HG03045 (cell line): ENCODE measurements at regions not wholly inside any gene's neighbourhood (a gene's known extent, or its start where the extent isn't known, plus 50 kb on each side); places are given as distances from the start of the nearest gene placed in this dataset.

Source experiments
- ATAC-seq: cut with Tn5 transposase; IDR thresholded peaks from one replicate; pipeline ENCODE4 v1.9.1; 2021; ENCODE audit warnings: mild to moderate bottlenecking, moderate library complexity; ENCODE audit not compliant: unreplicated experiment

DNA sequence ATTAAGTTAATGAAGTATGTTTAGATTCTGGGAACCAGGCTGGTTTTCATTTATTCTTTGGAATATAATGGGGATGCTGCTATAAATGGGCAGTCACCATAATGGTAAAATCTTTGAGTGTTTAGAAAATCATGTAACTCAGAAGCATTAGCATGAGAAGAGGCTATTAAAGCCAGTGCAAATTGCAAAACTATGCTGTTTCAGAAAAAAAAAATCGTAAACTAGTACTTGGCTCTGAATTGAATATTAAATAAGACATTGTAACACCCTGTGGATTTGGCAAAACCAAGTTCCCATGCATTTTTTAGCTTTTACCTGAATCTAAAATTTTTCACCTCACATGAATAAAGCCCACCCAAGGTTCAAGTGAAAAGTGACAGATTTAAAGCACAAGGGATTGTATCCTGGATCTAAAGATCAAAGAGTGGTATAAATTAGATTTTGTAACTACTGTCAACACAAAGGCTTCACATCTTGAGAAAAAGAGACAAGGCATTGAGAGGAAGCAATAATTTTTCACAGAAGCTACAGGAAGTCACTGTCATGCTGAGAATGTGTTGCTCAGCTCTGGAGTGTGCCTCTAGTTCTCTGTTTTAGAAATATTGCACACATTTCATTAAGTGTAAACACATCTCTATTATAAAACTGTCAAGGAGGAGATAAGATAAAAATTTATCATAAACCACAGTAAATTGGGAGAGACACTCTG is 142.2 kb downstream of the ABCA8 start:
- ATAC-seq = no peak

DNA sequence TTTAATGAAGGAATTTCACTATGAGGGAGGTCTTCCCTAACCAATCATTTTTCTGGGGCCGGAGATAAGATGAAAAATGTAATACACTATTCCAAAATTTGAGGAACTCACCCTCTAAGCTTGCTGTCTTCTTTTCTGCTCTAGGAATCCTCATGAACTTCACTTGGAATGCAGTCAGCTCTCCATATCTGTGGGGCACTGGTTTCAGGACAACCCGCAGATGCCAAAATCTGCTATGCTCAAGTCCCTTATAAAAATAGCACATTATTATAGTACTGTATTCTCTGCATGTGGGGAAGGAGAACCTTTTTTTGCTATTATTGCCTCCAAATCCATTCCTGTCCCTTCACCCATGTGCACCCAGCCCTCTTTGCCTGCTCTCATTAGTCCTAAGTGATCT is 146.0 kb downstream of the ABCA8 start:
- no peak for ATAC-seq

DNA sequence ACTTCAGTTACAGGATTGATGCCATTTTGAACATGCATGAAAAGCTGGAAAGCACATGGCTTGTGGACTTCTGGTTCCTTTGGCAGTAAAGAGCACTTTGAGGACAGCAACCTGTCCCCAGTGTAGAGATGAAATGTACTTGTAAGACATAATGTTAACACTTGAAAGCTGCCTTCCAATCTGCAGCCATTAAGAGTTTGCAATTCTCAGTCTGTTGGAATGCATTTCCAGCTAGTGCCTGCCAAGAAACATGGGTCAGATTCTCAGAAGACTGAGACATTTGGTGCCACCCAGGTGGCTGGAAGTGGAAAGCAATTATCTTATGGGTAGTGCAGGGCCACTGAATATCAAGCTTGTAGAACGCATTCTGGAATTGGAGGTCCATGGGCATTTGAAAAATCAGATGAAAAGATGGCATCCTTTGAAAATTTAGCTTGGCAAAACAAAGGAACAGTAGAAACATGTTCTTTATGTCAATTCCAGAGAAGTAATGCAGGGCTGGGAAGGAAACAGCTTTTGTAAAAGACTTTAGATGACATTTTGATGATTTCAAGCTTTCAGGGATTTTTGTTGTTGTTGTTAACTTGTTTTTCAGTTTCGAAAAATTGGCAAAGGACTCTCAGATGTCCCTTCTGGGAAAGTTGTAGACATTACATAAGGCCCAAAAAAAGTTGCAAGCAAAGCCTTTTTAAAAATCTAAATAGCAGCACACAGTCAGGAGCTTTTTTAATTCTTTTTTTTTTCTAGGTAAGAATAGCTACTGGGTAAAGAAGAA is 147.0 kb downstream of the ABCA8 start:
- no peak for ATAC-seq

DNA sequence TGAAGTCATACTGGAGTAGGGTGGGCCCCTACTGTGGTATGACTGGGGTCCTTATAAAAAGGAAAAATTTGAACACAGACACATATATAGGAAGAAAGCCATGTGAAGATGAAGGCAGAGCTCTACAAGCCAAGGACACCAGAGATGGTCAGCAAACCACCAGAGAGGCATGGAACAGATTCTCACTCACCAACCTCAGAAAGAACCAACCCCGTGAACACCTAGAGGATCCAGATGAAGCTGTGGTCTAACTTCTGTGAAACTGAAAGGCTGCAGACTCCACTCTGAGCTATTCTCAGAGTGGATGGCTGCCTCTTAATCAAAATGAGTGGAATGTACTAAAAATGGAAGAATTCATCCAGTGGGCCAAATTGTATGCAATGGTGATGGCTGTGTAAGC is 149.6 kb downstream of the ABCA8 start:
- no peak for ATAC-seq

DNA sequence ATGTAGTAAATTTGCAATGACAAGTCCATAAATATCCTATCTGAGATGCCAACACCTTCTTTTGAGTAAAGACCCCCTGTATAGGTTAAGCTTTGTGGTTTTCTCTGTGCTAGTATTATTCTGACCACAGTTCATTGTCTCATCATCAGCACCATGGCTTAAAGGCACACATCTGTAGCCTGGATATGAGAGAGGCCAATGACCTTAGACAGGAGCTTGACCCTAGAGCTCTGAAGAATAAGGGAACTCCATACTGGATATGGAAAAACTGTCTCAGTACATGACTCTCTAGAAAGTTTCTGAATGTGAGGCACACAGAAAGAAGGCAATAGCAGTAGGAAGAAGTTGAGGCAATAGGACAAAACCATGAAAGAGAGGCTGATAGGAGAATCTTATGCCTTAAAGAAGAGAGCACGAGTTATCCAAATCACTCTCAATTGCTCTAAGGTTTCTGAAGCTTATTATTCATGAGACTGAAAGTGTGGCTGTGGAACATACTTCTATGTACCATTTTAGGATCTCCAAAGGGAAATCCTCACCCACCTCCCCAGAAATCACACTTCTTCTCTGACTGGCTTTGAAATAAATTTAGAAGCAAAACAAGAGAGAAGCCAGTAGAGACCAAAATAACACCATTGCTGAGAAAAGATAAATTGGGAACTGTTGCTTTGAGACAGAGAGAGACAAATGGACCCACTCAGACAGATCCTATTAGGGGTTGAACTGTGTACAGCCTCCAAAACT is 150.2 kb downstream of the ABCA8 start:
- no peak for ATAC-seq

DNA sequence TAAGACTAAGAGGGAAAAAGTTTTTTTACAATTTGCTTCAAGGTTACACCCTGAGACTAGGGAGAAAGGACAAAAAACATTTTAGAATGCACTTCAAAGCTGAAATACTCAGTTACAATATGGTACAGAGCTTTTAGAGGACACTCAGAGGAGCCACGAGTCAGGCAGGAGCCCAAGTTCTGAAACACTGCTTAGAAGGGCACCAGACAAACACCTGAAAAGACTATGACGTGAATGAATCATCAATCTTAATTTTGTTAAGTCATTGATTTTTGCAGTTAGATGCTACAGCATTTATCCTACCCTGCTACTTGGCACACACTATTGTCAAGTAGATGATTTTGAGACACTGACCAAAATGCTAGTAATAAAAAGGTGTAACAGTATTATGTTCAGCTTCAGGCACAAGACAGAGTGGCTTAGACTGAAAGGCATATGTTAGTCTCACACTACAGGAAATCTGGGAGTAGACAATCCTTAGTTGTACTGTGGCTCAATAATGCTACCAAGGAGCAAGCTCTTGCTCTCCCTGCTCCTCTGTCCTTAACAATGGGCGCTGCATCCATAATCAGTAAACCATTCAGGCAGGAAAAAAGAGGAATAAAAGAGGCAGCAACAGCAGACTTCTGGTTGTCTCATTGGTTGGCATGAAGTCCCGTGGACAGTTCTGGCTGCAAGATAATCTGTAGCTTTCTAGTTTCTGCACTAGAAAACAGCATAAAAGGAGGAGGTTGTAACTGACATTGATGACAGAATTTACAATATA is 151.8 kb downstream of the ABCA8 start:
- no peak for ATAC-seq

DNA sequence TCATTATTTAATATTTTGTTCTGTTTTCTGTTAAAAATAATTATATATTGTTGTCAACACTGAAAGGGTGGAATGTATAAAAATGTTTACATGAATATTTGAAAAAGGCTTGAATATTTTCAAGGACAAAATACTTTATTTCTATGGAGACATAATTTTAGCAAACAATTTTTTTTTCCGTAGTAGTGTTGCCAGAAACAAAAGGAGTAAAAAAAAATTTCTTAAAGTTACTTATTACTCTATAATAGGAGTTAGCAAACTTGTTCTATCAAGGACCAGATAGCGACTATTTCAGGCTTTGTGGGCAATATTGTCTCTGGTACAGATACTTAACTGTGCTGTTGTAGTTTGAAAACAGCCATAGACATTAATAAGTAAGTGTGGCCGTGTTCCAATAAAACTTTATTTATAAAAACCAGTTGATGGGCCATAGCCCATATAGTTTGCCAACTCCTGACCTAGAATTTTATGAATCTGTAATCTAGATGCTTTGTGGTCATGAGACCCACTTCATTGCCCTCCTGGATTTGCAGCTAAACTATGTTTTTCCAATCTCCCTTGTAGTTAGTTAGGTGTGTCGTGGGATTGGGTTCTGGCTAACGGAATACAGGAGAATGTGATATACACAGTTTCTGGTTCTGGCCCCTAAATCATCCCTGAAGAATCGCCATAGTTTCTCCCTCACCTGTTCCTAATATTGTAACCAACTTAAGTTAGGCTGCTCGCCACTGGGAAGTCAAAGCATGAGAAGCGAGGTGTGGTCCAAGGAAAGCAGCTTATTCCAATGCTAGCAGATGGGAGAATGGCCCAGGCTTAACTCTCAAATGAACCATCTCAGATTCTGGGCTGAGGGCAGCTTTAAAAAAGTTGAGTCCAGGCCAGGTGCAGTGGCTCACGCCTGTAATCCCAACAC is 153.6 kb downstream of the ABCA8 start:
- no peak for ATAC-seq

DNA sequence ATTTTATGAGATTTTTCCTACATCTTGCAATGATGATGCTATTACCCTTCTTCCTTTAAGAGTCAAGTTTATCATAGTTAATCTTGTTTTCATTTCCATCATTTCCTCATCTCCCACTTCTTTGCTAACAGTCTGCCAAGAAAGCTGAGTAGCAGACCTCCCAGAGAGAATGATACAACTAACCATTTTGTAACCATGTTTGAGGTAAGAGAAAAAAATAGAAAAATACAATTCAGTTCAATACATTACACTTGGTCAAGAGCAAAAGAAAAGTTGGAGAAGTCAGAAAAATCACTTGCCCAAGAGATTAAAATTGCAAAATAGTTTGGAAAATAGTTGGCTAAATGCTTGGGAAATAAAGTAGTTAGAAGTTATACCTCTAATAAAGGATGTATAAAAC is 154.4 kb downstream of the ABCA8 start:
- ATAC-seq = no peak

DNA sequence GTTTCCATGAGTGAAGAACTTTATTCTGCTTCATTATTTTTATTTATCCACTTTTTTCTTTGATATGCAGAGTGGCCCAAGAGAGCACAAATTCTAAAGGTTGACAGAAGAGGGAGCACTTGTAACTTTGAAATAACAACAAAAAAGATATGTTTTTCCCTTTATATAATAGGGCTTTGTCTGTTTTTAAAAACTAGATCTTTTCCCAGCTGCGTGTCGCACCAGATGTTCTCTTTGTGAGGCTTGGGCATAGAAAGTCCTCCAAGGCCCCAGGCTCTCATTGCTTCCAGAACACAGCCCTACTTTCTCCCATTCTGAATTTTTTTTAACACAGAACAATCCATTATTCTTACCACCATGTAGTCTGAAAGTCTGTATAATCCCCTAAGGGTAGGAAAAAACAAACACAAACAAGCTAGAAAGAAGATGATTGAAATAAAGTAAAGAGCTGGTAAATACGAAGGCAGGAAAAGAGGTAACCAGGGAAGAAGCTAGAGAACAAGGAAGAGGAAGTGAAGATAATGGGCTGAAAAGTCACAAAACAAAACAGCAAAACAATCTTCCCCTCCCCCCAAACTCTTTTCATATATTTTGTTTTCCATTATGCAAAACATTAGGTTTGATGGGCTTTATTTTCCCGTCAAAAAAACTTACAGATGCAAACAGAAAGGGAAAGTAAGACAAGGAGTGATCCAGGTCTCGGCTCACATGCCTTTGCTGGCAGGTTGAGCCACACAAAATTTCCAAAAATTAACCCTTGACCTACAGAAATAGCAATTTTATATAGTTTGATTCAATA is 160.4 kb downstream of the ABCA8 start:
- ATAC-seq = no peak

DNA sequence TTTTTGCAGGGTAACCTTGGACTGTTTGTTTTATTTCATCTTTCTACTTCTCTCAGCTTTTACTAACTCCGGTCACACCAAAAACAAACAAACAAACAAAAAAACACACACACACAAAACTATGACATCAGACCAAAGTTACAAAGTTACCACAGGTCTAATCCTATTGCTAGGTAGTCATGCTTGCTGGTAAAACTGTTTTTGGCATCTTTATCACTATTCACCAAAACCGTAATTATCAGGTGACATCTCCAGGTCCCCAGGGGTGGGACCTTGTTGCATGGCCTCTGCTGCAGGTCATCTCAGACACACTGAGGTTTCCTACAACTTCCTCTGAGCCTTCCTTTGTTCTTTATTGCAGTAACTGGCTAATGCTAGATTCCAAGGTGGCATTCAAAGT is 162.3 kb downstream of the ABCA8 start:
- ATAC-seq = no peak

DNA sequence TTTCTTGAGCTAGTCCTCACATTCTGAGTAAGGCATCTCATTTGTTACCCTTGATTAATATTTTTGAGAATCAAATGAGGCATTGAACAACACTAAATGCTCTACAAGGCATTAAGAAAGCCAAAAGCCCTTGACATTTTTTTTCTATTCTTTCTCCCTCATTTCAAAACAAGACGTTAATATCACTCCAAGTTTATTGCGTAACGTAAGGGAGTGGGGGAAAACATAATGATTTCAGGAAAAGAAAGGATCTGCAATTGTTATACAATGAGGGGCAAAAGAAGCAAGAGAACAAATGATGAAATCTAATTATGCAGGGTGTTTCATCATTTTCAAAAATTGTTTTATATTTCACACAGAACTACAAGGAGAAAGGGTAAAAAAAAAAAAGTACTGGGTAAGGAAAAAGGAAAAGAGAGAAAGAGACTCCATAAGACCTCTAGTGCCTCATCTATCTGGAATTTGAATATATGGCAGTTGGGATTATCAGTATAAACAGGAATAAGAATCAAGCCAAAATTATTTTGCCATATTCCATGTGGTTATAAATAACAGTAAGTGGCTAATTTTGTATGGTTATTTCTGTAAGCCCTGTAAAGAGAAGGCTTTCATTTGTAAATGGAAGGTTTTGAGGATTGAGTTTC is 163.0 kb downstream of the ABCA8 start:
- no peak for ATAC-seq

DNA sequence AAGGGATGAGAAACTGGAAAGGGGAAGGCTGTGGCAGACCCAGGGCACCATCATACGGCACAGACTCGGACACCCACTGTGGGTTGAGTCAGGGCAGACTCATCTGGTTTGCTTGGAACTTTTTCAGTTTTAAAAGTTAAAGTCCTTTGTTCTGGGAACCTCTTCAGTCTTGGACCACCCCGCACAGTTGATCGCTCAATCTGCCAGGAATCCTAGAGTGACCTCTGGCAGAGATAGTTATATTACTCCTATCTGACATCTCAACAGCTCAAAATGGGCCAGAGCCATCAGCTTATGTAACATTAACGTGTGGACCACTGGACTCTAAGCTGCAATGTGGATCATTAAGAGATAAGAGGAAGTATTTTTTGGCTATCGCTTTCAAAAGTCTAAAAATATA is 164.3 kb downstream of the ABCA8 start:
- no peak for ATAC-seq

DNA sequence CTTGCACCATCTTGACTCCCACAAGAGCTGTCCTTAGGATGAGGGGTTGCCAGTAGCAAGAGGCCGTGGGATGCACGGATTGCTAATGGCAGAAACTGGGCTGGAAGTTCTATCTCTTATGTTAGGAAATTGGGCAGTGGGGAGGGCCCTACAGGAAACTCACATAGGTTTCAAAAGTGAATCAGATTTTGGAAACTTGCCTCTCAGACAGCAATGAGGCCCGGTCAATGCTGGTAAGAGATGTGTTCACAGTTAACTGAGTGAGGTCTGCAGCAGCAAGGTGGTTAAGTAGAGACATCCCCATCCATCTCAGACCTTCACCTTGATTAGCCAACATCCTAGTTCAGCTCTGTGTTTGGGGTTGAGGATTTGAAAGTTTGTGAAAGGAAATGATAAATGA is 164.7 kb downstream of the ABCA8 start:
- ATAC-seq = no peak

DNA sequence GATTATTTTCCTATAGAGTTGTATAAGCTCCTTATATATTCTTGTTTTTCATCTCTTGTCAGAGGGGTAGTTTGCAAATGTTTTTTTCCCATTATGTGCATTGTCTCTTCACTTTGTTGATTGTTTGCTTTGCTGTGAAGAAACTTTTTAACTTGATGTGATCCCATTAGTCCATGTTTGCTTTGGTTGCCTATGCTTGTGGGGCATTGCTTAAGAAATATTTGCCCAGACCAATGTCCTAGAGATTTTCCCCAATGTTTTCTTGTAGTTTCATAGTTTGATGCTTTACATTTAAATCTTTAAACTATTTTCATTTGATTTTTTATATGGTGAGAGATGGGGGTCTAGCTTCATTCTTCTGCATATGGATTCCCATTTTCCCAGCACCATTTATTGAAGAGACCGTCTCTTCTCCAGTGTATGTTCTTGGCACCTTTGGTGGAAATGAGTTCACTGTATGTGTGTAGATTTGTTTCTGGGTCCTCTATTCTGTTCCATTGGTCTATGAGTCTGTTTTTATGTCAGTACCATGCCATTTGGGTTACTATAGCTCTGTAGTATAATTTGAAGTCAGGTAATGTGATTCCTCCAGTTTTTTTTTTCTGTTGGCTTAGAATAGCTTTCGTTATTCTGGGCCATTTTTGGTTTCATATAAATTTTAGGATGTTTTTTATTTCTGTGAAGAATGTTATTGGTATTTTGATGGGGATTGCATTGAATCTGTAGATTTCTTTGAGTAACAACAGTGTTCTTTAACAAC is 165.8 kb downstream of the ABCA8 start:
- no peak for ATAC-seq

DNA sequence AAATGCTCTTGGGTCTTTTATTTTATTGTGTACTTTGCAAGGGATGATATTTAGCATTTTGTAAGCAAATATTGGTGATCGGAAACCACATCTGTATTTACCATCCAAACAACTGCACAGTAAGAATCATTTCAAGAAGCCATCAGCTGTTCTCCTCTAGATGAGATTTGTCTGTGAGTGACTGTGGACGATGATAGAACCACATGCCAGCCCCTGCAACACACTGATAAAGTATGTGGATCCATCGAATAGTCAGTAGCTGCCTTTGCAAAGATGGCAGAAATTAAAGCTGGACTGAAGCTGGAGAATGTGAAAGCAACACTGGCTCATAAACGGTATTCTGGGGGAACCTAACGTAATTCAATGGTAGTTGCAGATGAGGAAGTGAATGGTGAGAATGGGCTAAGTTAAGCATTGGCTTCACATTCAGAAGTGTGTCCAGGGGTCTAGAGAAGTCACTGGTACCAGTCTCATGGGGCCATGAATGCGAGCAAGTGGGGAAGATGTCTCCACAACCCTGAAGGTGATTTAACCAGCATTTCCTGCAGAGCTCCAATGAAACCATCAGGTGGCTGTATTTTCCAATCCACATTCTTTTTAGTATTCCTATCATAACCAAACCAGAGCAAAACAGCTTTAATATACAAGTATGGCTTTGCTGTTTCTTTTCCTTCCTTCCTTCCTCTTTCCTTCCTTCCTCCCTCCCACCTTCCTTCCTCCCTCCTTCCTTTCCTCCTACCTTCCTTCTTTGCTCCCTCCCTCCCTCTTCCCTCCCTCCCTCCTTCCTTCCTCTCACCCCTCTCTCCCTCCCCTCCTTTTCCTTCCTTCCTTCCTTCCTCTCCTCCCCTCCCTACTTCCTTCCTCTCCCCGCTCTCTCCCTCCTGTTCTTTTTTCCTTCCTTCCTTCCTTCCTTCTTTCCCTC is 169.4 kb downstream of the ABCA8 start:
- no peak for ATAC-seq

DNA sequence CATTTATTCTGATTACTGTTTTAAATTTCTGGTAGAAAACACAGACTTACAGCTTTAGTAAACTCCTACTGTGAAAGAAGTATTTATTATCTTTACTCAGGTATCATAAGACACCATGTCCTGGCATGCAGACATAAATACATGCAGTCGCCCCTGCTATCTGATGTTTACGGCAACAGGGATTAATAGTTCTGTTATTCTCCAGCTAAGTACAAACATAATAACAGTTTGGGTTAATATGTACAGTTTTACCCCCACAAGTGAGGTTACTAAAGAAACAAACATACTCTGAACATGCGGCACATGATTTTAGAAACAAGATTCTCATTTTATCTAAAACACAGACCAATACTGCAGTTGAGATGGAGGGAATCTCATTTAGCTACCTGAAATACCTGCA is 170.8 kb downstream of the ABCA8 start:
- no peak for ATAC-seq

DNA sequence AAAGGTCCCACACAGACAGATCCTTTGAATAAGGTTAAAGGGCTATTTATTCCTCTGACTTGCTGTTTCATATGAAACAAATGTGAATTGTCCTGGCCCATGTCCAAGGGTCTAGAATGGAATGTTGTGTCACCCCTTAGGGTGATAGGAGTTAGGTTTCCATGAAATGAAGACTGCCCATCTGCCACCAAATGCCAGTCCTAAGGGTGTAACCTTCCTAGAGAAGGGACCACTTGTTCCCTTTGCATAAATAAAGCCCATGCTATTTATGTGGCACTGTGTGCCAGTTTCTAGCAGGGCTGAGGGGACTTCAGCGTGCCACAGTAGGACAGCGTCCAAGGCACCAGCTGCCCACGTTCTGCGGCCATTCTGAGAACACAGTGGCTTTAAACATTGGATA is 171.3 kb downstream of the ABCA8 start:
- ATAC-seq = no peak
